SK-N-SH (cell line): ENCODE measurements at regions not wholly inside any gene's neighbourhood (a gene's known extent, or its start where the extent isn't known, plus 50 kb on each side); places are given as distances from the start of the nearest gene placed in this dataset.

Source experiments
- CTCF ChIA-PET: fragments of 300-600, 350-600 bp; formaldehyde crosslinking; extraction: SDS; loops from one replicate; lab custom pipeline; 2021; lab: Yijun Ruan, JAX
- POLR2A ChIA-PET: fragments of 350-600 bp; sonication (Branson Sonifier 250); formaldehyde crosslinking; extraction: SDS; loops from one replicate; lab custom pipeline; 2020; ENCODE audit warnings: antibody characterized with exemption, inconsistent platforms; lab: Yijun Ruan, JAX
- DNase-seq: peaks from one replicate; pipeline ENCODE4 v3.0.0; 2012
- H2AFZ ChIP-seq: fragments of 200-600 bp; sonication (generic); 2 replicates; pipeline ENCODE4 v1.8.1; 2016; ENCODE audit warnings: antibody characterized with exemption, mild to moderate bottlenecking, low read depth
- H3F3A ChIP-seq: fragments of 200-600 bp; sonication (generic); replicated peaks from 2 replicates; pipeline ENCODE3; 2016; ENCODE audit warnings: antibody characterized with exemption, mild to moderate bottlenecking; ENCODE audit not compliant: insufficient read depth
- H3K27ac ChIP-seq, 2 experiments: fragments of 200-500 bp in 1 of 2; fragments of 200-600 bp in 1 of 2; sonication (Bioruptor generic) in 1 of 2; sonication (generic), shearing (Covaris generic) in 1 of 2; 2 replicates each; pipeline versions ENCODE4 v1.5.1 to v1.6.1; 2014 to 2016; ENCODE audit warnings: low read depth in 2 of 2, inconsistent platforms in 1 of 2, low read length in 1 of 2, mild to moderate bottlenecking in 1 of 2, mixed read lengths in 1 of 2
- H3K27me3 ChIP-seq: fragments of 200-600 bp; sonication (generic), shearing (Covaris generic); 2 replicates; pipeline ENCODE4 v1.6.1; 2016; ENCODE audit warnings: mixed run types; ENCODE audit not compliant: insufficient read depth
- H3K36me3 ChIP-seq, 2 experiments: fragments of 200-500 bp in 1 of 2; fragments of 200-600 bp in 1 of 2; sonication (Bioruptor generic) in 1 of 2; sonication (generic) in 1 of 2; replicated peaks in 1 of 2; 2 replicates each; pipeline versions ENCODE3 to v1.5.1; 2014 to 2016; ENCODE audit warnings: low read length in 1 of 2, mild to moderate bottlenecking in 1 of 2; ENCODE audit not compliant: insufficient read depth in 2 of 2, control insufficient read depth in 1 of 2
- H3K4me1 ChIP-seq, 2 experiments: fragments of 200-500 bp in 1 of 2; fragments of 200-600 bp in 1 of 2; sonication (Bioruptor generic) in 1 of 2; sonication (generic), shearing (Covaris generic) in 1 of 2; 2 replicates each; pipeline versions ENCODE4 v1.5.1 to v1.6.1; 2014 to 2016; ENCODE audit warnings: low read depth in 1 of 2, low read length in 1 of 2, mixed run types in 1 of 2; ENCODE audit not compliant: insufficient read depth in 2 of 2, control insufficient read depth in 1 of 2
- H3K4me2 ChIP-seq: fragments of 200-600 bp; sonication (generic), shearing (Covaris generic); 2 replicates; pipeline ENCODE4 v1.6.1; 2017; ENCODE audit warnings: mixed run types
- H3K4me3 ChIP-seq, 2 experiments: fragments of 200-500 bp in 1 of 2; fragments of 200-600 bp in 1 of 2; sonication (Bioruptor generic) in 1 of 2; sonication (generic), shearing (Covaris generic) in 1 of 2; 2 replicates each; pipeline versions ENCODE4 v1.5.1 to v1.8.1; 2014 to 2016; ENCODE audit warnings: low read depth in 2 of 2, inconsistent platforms in 1 of 2, low read length in 1 of 2, mild to moderate bottlenecking in 1 of 2, mixed read lengths in 1 of 2, moderate library complexity in 1 of 2
- H3K79me2 ChIP-seq: fragments of 200-600 bp; sonication (generic); 2 replicates; pipeline ENCODE4 v1.8.1; 2017; ENCODE audit warnings: mild to moderate bottlenecking; ENCODE audit not compliant: insufficient read depth
- H3K9ac ChIP-seq: fragments of 200-600 bp; sonication (generic); 2 replicates; pipeline ENCODE4 v1.6.1; 2017; ENCODE audit warnings: mixed run types
- H3K9me2 ChIP-seq: fragments of 200-600 bp; sonication (generic); 2 replicates; pipeline ENCODE4 v1.6.1; 2017; ENCODE audit warnings: mixed run types
- H3K9me3 ChIP-seq: fragments of 200-600 bp; sonication (generic); 2 replicates; pipeline ENCODE4 v1.6.1; 2017; ENCODE audit warnings: mixed run types, mild to moderate bottlenecking, moderate library complexity
- H4K20me1 ChIP-seq: fragments of 200-600 bp; sonication (generic); 2 replicates; pipeline ENCODE4 v1.6.1; 2017; ENCODE audit warnings: mild to moderate bottlenecking, mixed run types; ENCODE audit not compliant: insufficient read depth
- CHD2 ChIP-seq: fragments of 150-350 bp; IDR thresholded peaks from 2 replicates; pipeline ENCODE4 v1.6.1; 2018; ENCODE audit warnings: low read length; ENCODE audit not compliant: partially characterized antibody
- EZH2phosphoT487 ChIP-seq: fragments of 200-600 bp; sonication (generic); IDR thresholded peaks from 2 replicates; pipeline ENCODE4 v1.6.1; 2017; ENCODE audit warnings: low read depth, mixed run types, mild to moderate bottlenecking, antibody characterized with exemption, moderate library complexity, borderline replicate concordance
- GABPA ChIP-seq: IDR thresholded peaks from 2 replicates; pipeline ENCODE4 v1.4.0; 2012; ENCODE audit warnings: low read depth, mild to moderate bottlenecking
- GATA2 ChIP-seq: sonication (generic); formaldehyde crosslinking; IDR thresholded peaks from 2 replicates; pipeline ENCODE4 v1.5.0; 2020; ENCODE audit warnings: mild to moderate bottlenecking, missing genetic modification reagents
- MEF2A ChIP-seq: IDR thresholded peaks from 2 replicates; pipeline ENCODE4 v1.4.0; 2012; ENCODE audit warnings: low read depth, borderline replicate concordance
- MXI1 ChIP-seq: IDR thresholded peaks from 2 replicates; pipeline ENCODE4 v1.6.1; 2012; ENCODE audit warnings: mild to moderate bottlenecking, low read depth, low read length, improper control_type of control experiment
- NRF1 ChIP-seq: IDR thresholded peaks from 2 replicates; pipeline ENCODE4 v1.6.1; 2012; ENCODE audit warnings: low read depth, mild to moderate bottlenecking, low read length
- SIN3A ChIP-seq: IDR thresholded peaks from 2 replicates; pipeline ENCODE4 v1.6.1; 2012; ENCODE audit warnings: low read depth, mild to moderate bottlenecking, low read length, moderate library complexity, borderline replicate concordance
- SMC3 ChIP-seq: IDR thresholded peaks from 2 replicates; pipeline ENCODE4 v1.6.1; 2012; ENCODE audit warnings: low read depth, low read length, improper control_type of control experiment
- TCF12 ChIP-seq: IDR thresholded peaks from 2 replicates; pipeline ENCODE4 v1.4.0; 2012
- YY1 ChIP-seq: IDR thresholded peaks from 2 replicates; pipeline ENCODE4 v1.4.0; 2012; ENCODE audit warnings: low read depth, mild to moderate bottlenecking
- whole genome bisulfite sequencing: methylation state at CpG from one replicate; pipeline ENCODE4 v1.1.6; 2017; ENCODE audit warnings: low lambda C conversion rate; 5-methylcytosine and 5-hydroxymethylcytosine counted together
- TF ChIP-seq, protein P1 (sequence below): fragments of 200-600 bp; sonication (generic); IDR thresholded peaks from 2 replicates; pipeline ENCODE4 v1.6.1; 2017; ENCODE audit warnings: antibody characterized with exemption, mild to moderate bottlenecking, moderate library complexity
- TF ChIP-seq, protein P2 (sequence below): fragments of 150-350 bp; IDR thresholded peaks from 2 replicates; pipeline ENCODE4 v1.6.1; 2016; ENCODE audit warnings: mild to moderate bottlenecking, low read depth, low read length
- TF ChIP-seq, protein P3 (sequence below): fragments of 150-350 bp; IDR thresholded peaks from 2 replicates; pipeline ENCODE4 v1.6.1; 2017; ENCODE audit warnings: antibody characterized with exemption, low read length, low read depth, borderline replicate concordance

DNA sequence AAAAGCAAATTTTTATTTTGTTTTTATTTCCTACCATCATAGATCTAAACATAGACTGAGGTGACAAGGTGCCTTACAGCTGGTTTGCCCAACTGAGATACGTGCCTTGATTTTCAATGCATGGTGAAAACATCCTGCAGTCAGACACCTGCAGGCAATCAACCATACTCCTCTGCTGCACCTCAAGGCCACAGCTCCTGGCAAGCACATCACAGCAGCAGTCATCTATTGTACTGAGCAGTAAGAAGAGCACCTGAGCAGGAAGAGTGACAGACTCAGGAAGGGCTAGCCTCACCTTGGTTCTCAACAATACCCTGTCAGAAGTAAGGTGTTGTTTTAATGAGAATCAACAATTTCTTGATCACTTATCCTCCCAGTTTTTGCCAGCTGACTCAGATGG, 1206.8 kb upstream of the NRXN1 start:
- Histone ChIP-seq H3K36me3 (no peaks in the 10 kb centered on the region), H4K20me1 (no peaks in the 10 kb centered on the region), H3K4me3 (no peak overlapping the region), H3K27me3 (peaks cover 6% of the 10 kb centered on the region; the same call in 1 of the 2 replicates), H3K4me2 (no peak overlapping the region), H3K4me1 (no peaks in the 10 kb centered on the region), H3K9me2 (no peaks in the 10 kb centered on the region), H3K27ac (no peak overlapping the region), H2AFZ (no peak overlapping the region), H3K9me3 (no peaks in the 10 kb centered on the region), H3F3A (no peaks in the 10 kb centered on the region), H3K79me2 (no peaks in the 10 kb centered on the region), H3K9ac (no peak overlapping the region)
- WGBS, result 9% methylated on average over 1 of the region's 1 CpG
- ChIA-PET POLR2A (no interaction called here), CTCF (interaction anchor here (0.7 kb wide), 1 partner anchor 179 kb away, joined by 3 read pairs; no protein-coding TSS in a partner anchor)
- DNase-seq, result no peak
- TF ChIP-seq MEF2A, result no peak
- TF ChIP-seq, protein P1, sequence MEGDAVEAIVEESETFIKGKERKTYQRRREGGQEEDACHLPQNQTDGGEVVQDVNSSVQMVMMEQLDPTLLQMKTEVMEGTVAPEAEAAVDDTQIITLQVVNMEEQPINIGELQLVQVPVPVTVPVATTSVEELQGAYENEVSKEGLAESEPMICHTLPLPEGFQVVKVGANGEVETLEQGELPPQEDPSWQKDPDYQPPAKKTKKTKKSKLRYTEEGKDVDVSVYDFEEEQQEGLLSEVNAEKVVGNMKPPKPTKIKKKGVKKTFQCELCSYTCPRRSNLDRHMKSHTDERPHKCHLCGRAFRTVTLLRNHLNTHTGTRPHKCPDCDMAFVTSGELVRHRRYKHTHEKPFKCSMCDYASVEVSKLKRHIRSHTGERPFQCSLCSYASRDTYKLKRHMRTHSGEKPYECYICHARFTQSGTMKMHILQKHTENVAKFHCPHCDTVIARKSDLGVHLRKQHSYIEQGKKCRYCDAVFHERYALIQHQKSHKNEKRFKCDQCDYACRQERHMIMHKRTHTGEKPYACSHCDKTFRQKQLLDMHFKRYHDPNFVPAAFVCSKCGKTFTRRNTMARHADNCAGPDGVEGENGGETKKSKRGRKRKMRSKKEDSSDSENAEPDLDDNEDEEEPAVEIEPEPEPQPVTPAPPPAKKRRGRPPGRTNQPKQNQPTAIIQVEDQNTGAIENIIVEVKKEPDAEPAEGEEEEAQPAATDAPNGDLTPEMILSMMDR, result no peak
- no peak for TF ChIP-seq GABPA
- no peak for TF ChIP-seq TCF12
- TF ChIP-seq EZH2phosphoT487, result no peak

DNA sequence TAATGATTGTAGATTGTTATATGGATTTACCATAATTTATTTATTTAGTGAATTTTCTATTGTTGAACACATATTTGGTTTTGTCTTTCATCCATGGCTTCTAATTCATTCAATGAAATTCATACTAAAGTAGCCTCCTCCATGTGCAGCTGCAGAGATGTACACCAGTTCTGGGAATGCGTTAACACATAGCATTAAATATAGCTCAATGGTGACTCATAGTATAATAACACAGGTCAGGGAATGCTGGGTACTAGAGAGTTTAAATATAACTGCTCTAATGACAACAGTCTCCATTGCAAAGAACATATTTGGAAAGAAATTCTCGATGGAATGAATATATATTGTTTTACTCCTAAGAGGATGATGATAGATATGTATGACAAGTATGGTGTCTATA, 1190.2 kb upstream of the NRXN1 start:
- H3K4me1 ChIP-seq, result no peaks in the 10 kb centered on the region
- H3K4me2 ChIP-seq, result no peak overlapping the region
- no peak overlapping the region for H3K27ac ChIP-seq
- no peaks in the 10 kb centered on the region for H3K27me3 ChIP-seq
- H3K36me3 ChIP-seq, result no peaks in the 10 kb centered on the region
- no peak overlapping the region for H3K4me3 ChIP-seq
- POLR2A ChIA-PET, result no interaction called here
- H3K9me2 ChIP-seq, result no peaks in the 10 kb centered on the region
- H3K79me2 ChIP-seq, result no peaks in the 10 kb centered on the region
- no peaks in the 10 kb centered on the region for H4K20me1 ChIP-seq
- H3K9me3 ChIP-seq, result no peaks in the 10 kb centered on the region
- no peaks in the 10 kb centered on the region for H3F3A ChIP-seq
- no peak overlapping the region for H2AFZ ChIP-seq
- DNase-seq, result no peak
- TF ChIP-seq SIN3A, result no peak
- no peak for TF ChIP-seq SMC3
- TF ChIP-seq, protein P2, sequence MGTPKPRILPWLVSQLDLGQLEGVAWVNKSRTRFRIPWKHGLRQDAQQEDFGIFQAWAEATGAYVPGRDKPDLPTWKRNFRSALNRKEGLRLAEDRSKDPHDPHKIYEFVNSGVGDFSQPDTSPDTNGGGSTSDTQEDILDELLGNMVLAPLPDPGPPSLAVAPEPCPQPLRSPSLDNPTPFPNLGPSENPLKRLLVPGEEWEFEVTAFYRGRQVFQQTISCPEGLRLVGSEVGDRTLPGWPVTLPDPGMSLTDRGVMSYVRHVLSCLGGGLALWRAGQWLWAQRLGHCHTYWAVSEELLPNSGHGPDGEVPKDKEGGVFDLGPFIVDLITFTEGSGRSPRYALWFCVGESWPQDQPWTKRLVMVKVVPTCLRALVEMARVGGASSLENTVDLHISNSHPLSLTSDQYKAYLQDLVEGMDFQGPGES, result no peak
- TF ChIP-seq, protein P3, sequence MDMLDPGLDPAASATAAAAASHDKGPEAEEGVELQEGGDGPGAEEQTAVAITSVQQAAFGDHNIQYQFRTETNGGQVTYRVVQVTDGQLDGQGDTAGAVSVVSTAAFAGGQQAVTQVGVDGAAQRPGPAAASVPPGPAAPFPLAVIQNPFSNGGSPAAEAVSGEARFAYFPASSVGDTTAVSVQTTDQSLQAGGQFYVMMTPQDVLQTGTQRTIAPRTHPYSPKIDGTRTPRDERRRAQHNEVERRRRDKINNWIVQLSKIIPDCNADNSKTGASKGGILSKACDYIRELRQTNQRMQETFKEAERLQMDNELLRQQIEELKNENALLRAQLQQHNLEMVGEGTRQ, result no peak
- no peak for TF ChIP-seq GATA2 (CRISPR knock-in tag)
- no peak for TF ChIP-seq MXI1
- TF ChIP-seq CHD2, result no peak
- no peak for TF ChIP-seq EZH2phosphoT487
- TF ChIP-seq NRF1, result no peak
- TF ChIP-seq YY1, result no peak
- WGBS, result 12% methylated on average over 2 of the region's 2 CpGs
- H3K9ac ChIP-seq, result no peak overlapping the region
- CTCF ChIA-PET, result no interaction called here
